ENCODE measurements at regions not wholly inside any gene's neighbourhood (a gene's known extent, or its start where the extent isn't known, plus 50 kb on each side); places are given as distances from the start of the nearest gene placed in this dataset.
"Not testable (repeated sequence)": the region's sequence is repeated elsewhere in the genome, so short reads cannot be mapped to it uniquely, and the experiment has no call there.

- Histone ChIP-seq H3K9ac (ENCODE audit: control insufficient read depth, extremely low read depth, insufficient read depth, low read length) (no peak overlapping the region), H3K79me2 (ENCODE audit: control insufficient read depth, insufficient read depth, low read length) (no peaks in the 10 kb centered on the region), H2AFZ (ENCODE audit: control insufficient read depth, low read length) (no peak overlapping the region), H3K9me3 (ENCODE audit: control insufficient read depth, low read depth, low read length) (no peaks in the 10 kb centered on the region), H3K36me3 (ENCODE audit: control insufficient read depth in 2 of 2, extremely low read depth in 1 of 2, insufficient read depth in 2 of 2, low read length in 2 of 2) (no peaks in the 10 kb centered on the region), H3K27me3 (ENCODE audit: control insufficient read depth, extremely low read depth, insufficient read depth, low read length) (no peaks in the 10 kb centered on the region), H3K4me2 (ENCODE audit: control insufficient read depth, extremely low read depth, insufficient read depth, low read depth, low read length) (no peak overlapping the region), H3K27ac (ENCODE audit: control insufficient read depth, insufficient read depth, low read length) (no peak overlapping the region), H3K4me1 (ENCODE audit: control insufficient read depth, extremely low read depth, insufficient read depth, low read length) (no peaks in the 10 kb centered on the region), H3K4me3 (ENCODE audit: control insufficient read depth in 2 of 3, extremely low read depth in 1 of 3, insufficient read depth in 2 of 3, low read depth in 1 of 3, low read length in 3 of 3) (no peak overlapping the region), H4K20me1 (ENCODE audit: control insufficient read depth, extremely low read depth, insufficient read depth, low read length) (no peaks in the 10 kb centered on the region), H3K9me1 (ENCODE audit: control insufficient read depth, extremely low read depth, insufficient read depth, low read length) (no peaks in the 10 kb centered on the region)
- dilution Hi-C loops (cut with MboI; ENCODE audit: extremely low pct_ligation_motif_present, low sequenced_read_pairs): no loop called here
- TF ChIP-seq CTCF (optimal IDR thresholded peaks at IDR 0.05 in 1 of 3, IDR thresholded peaks at IDR 0.05 in 1 of 3, conservative IDR thresholded peaks at IDR 0.05 in 1 of 3; ENCODE audit: extremely low read depth in 1 of 3, insufficient read depth in 2 of 3, low read length in 3 of 3): no peak
- no peak for TF ChIP-seq EZH2 (IDR thresholded peaks at IDR 0.05; ENCODE audit: low read length)
- DNase-seq (ENCODE audit: low read depth, low spot score): no peak
- no peak for FAIRE-seq
Observed at GRCh38 chr5:19285286-19285685, 702.7 kb downstream of the CDH18 start.

GRCh38 chr5:19287548-19288277 is 700.3 kb downstream of the CDH18 start:
- not testable (repeated sequence) for H3K79me2 ChIP-seq (ENCODE audit: control insufficient read depth, insufficient read depth, low read length)

GRCh38 chr5:19288311-19288710 is 699.7 kb downstream of the CDH18 start:
- H3K9me3 ChIP-seq (ENCODE audit: control insufficient read depth, low read depth, low read length); H3K9ac ChIP-seq (ENCODE audit: control insufficient read depth, extremely low read depth, insufficient read depth, low read length); H3K36me3 ChIP-seq (ENCODE audit: control insufficient read depth in 2 of 2, extremely low read depth in 1 of 2, insufficient read depth in 2 of 2, low read length in 2 of 2); H3K27me3 ChIP-seq (ENCODE audit: control insufficient read depth, extremely low read depth, insufficient read depth, low read length); H3K4me3 ChIP-seq (ENCODE audit: control insufficient read depth in 2 of 3, extremely low read depth in 1 of 3, insufficient read depth in 2 of 3, low read depth in 1 of 3, low read length in 3 of 3); H3K27ac ChIP-seq (ENCODE audit: control insufficient read depth, insufficient read depth, low read length); H4K20me1 ChIP-seq (ENCODE audit: control insufficient read depth, extremely low read depth, insufficient read depth, low read length); DNase-seq (ENCODE audit: low read depth, low spot score); H3K9me1 ChIP-seq (ENCODE audit: control insufficient read depth, extremely low read depth, insufficient read depth, low read length); FAIRE-seq; dilution Hi-C loops (cut with MboI; ENCODE audit: extremely low pct_ligation_motif_present, low sequenced_read_pairs); H2AFZ ChIP-seq (ENCODE audit: control insufficient read depth, low read length); H3K79me2 ChIP-seq (ENCODE audit: control insufficient read depth, insufficient read depth, low read length); H3K4me2 ChIP-seq (ENCODE audit: control insufficient read depth, extremely low read depth, insufficient read depth, low read depth, low read length); H3K4me1 ChIP-seq (ENCODE audit: control insufficient read depth, extremely low read depth, insufficient read depth, low read length): not testable (repeated sequence)

More at GRCh38 chr5:19287548-19288277, 700.3 kb downstream of the CDH18 start:
- H3K36me3 ChIP-seq (ENCODE audit: control insufficient read depth in 2 of 2, extremely low read depth in 1 of 2, insufficient read depth in 2 of 2, low read length in 2 of 2); H2AFZ ChIP-seq (ENCODE audit: control insufficient read depth, low read length); H3K9ac ChIP-seq (ENCODE audit: control insufficient read depth, extremely low read depth, insufficient read depth, low read length); dilution Hi-C loops (cut with MboI; ENCODE audit: extremely low pct_ligation_motif_present, low sequenced_read_pairs); H3K4me1 ChIP-seq (ENCODE audit: control insufficient read depth, extremely low read depth, insufficient read depth, low read length); FAIRE-seq; DNase-seq (ENCODE audit: low read depth, low spot score); H3K9me3 ChIP-seq (ENCODE audit: control insufficient read depth, low read depth, low read length); H4K20me1 ChIP-seq (ENCODE audit: control insufficient read depth, extremely low read depth, insufficient read depth, low read length); H3K9me1 ChIP-seq (ENCODE audit: control insufficient read depth, extremely low read depth, insufficient read depth, low read length); H3K4me3 ChIP-seq (ENCODE audit: control insufficient read depth in 2 of 3, extremely low read depth in 1 of 3, insufficient read depth in 2 of 3, low read depth in 1 of 3, low read length in 3 of 3); H3K27ac ChIP-seq (ENCODE audit: control insufficient read depth, insufficient read depth, low read length); H3K27me3 ChIP-seq (ENCODE audit: control insufficient read depth, extremely low read depth, insufficient read depth, low read length); H3K4me2 ChIP-seq (ENCODE audit: control insufficient read depth, extremely low read depth, insufficient read depth, low read depth, low read length): not testable (repeated sequence)
